ENCODE measurements at regions not wholly inside any gene's neighbourhood (a gene's known extent, or its start where the extent isn't known, plus 50 kb on each side); places are given as distances from the start of the nearest gene placed in this dataset.
A peak's percentile ranks its signal among the peaks of the same experiment; 100 is the strongest.

- no peak overlapping the region for H2AFZ ChIP-seq (ENCODE audit: low read depth, low read length)
- H3K9me3 ChIP-seq (ENCODE audit: low read length) = no peaks in the 10 kb centered on the region
- H3K4me3 ChIP-seq (ENCODE audit: low read length) = no peak overlapping the region
- H3K4me1 ChIP-seq (ENCODE audit: insufficient read depth, low read length) = no peaks in the 10 kb centered on the region
- H3K36me3 ChIP-seq (ENCODE audit: insufficient read depth, low read length) = no peaks in the 10 kb centered on the region
- no peaks in the 10 kb centered on the region for H3K27me3 ChIP-seq (ENCODE audit: insufficient read depth, low read length)
Observed at GRCh38 chr21:38725196-38726157, 80.3 kb upstream of the ETS2 start.

- Histone ChIP-seq H3K4me1 (ENCODE audit: insufficient read depth, low read length) (no peaks in the 10 kb centered on the region), H3K27me3 (ENCODE audit: insufficient read depth, low read length) (no peaks in the 10 kb centered on the region), H2AFZ (ENCODE audit: low read depth, low read length) (no peak overlapping the region), H3K4me3 (ENCODE audit: low read length) (no peak overlapping the region), H3K36me3 (ENCODE audit: insufficient read depth, low read length) (no peaks in the 10 kb centered on the region), H3K9me3 (ENCODE audit: low read length) (no peaks in the 10 kb centered on the region)
Observed at GRCh38 chr21:38726482-38726881, 79.2 kb upstream of the ETS2 start.

DNA sequence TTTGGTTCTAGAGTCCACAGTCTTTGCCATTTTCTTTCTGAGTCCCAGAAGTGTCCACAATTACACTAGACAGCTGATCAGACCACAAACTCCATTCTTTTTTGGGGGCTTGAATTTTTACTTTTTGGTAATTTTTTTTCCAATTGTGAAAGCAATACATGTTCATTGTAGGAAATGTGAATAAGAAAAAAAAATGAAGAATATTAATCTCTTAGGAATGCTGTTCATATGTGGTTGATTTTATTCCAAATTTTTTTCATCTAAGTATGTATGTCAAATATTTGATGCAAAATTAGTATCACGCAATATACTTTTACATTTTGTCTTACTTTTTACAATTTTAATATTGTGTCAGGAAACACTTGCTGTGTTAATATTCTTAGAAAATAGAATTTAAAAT is 76.4 kb upstream of the ETS2 start:
- no peaks in the 10 kb centered on the region for H3K9me3 ChIP-seq (ENCODE audit: low read length)

GRCh38 chr21:38729754-38730379 is 75.9 kb upstream of the ETS2 start:
- no peaks in the 10 kb centered on the region for H3K36me3 ChIP-seq (ENCODE audit: insufficient read depth, low read length)
- no peaks in the 10 kb centered on the region for H3K27me3 ChIP-seq (ENCODE audit: insufficient read depth, low read length)
- H2AFZ ChIP-seq (ENCODE audit: low read depth, low read length) = no peak overlapping the region
- H3K9me3 ChIP-seq (ENCODE audit: low read length) = no peaks in the 10 kb centered on the region
- no peak overlapping the region for H3K4me3 ChIP-seq (ENCODE audit: low read length)
- H3K4me1 ChIP-seq (ENCODE audit: insufficient read depth, low read length) = peaks cover 9% of the 10 kb centered on the region

More for the DNA sequence above, 76.4 kb upstream of the ETS2 start:
- Histone ChIP-seq H2AFZ (ENCODE audit: low read depth, low read length) (no peak overlapping the region), H3K4me1 (ENCODE audit: insufficient read depth, low read length) (peaks cover 3% of the 10 kb centered on the region), H3K27me3 (ENCODE audit: insufficient read depth, low read length) (no peaks in the 10 kb centered on the region), H3K36me3 (ENCODE audit: insufficient read depth, low read length) (no peaks in the 10 kb centered on the region), H3K4me3 (ENCODE audit: low read length) (no peak overlapping the region)

DNA sequence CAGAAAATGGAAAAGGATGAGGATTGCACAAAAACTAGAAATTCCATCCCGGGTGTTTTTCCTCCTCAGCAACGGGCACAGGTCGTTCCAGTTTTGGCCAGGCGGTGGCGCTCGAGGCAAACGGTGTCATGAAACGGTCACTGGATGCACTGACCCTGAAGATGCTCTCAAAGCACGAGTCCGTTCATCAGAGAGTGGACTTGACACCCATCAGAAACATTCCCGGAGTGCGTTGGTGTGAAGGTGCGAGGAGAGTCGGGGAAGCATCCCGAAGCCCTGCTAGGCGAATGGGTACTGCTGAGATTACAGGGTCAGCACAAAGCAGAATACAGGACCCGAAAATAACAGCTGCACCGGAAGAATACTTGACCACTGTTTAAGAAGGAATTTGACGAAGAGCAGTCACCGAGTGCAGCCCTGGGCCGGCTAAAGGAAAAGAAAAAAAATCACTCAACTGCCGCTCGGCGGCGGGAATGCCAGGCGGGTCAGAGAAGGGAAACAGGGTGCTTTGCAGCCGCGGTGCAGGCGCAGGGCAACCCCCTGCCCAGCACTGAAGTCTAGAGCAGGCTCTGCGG is 71.7 kb upstream of the ETS2 start:
- Histone ChIP-seq H3K4me1 (ENCODE audit: insufficient read depth, low read length) (peaks cover 10% of the 10 kb centered on the region), H2AFZ (ENCODE audit: low read depth, low read length) (no peak overlapping the region), H3K4me3 (ENCODE audit: low read length) (peak overlapping the region; percentile 9), H3K36me3 (ENCODE audit: insufficient read depth, low read length) (no peaks in the 10 kb centered on the region), H3K27me3 (ENCODE audit: insufficient read depth, low read length) (peaks cover 5% of the 10 kb centered on the region), H3K9me3 (ENCODE audit: low read length) (no peaks in the 10 kb centered on the region)

- no peaks in the 10 kb centered on the region for H3K9me3 ChIP-seq (ENCODE audit: low read length)
- H3K36me3 ChIP-seq (ENCODE audit: insufficient read depth, low read length) = no peaks in the 10 kb centered on the region
- peaks cover 5% of the 10 kb centered on the region for H3K27me3 ChIP-seq (ENCODE audit: insufficient read depth, low read length)
- peak overlapping the region; percentile 9 for H3K4me3 ChIP-seq (ENCODE audit: low read length)
- no peak overlapping the region for H2AFZ ChIP-seq (ENCODE audit: low read depth, low read length)
- peaks cover 10% of the 10 kb centered on the region for H3K4me1 ChIP-seq (ENCODE audit: insufficient read depth, low read length)
Observed at GRCh38 chr21:38734646-38735365, 70.9 kb upstream of the ETS2 start.

GRCh38 chr21:38735626-38736206 is 70.0 kb upstream of the ETS2 start:
- H3K9me3 ChIP-seq (ENCODE audit: low read length) = no peaks in the 10 kb centered on the region
- no peak overlapping the region for H2AFZ ChIP-seq (ENCODE audit: low read depth, low read length)
- peaks cover 13% of the 10 kb centered on the region for H3K4me1 ChIP-seq (ENCODE audit: insufficient read depth, low read length)
- no peaks in the 10 kb centered on the region for H3K36me3 ChIP-seq (ENCODE audit: insufficient read depth, low read length)
- peaks cover 5% of the 10 kb centered on the region for H3K27me3 ChIP-seq (ENCODE audit: insufficient read depth, low read length)
- H3K4me3 ChIP-seq (ENCODE audit: low read length) = no peak overlapping the region

DNA sequence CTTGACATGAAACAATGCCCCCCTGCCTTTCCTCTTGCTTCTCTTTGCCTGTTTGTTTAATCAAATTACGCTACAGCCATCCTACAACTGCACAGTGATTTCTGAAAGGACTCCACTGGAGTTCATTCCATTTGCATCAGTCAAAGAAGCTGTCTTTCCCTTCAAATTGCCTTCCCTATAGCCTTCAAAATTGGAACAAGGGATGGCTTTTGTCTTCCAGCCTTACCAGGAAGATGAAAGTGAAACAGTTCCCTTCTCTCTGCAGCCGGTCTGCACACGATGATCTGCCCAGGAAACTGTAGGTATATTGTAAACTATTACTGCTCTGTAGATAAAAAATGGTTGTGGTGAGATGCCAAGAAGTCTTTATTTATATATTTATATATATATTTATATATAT is 65.6 kb upstream of the ETS2 start:
- H3K36me3 ChIP-seq (ENCODE audit: insufficient read depth, low read length) = no peaks in the 10 kb centered on the region

DNA sequence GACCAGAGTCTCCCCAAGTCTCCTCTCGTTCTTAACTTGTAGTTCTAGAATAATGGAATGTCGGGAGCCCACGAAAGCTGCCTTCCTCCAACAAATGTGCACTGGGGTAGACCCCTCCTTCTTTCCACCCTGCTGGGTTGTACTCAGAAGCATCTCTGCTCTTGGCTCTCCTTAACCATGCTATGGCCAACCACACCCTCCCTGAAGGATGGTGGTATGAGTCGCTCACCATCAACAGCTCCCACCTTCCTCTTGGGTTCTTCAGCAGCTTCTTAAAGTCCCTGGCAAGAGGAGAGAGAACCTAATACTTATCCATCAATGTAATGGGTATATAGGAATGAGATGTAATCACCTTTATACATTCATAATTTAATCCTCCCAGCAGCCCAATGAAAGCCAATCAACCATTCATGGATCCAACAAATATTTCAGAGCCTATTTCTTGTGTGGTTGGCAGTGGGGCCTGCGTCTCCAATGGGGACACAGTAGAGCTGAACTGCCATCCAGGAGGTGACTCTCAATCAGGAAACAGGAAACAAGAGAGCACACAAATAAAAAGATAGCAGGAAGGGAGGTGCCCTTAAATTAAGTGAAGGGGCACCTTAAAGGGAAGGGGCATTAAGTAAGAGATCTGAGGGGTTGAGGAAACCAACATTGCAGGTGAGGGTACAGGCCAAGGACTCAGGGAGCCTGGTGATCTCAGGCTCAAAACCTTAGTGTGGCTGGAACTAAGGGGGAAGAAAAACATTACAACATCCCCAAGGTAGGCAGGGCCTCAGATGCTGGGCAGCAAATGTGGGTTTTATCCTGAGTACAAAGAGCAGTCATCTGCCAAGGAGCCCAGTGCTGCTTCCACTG is 64.4 kb upstream of the ETS2 start:
- no peaks in the 10 kb centered on the region for H3K9me3 ChIP-seq (ENCODE audit: low read length)
- H3K4me1 ChIP-seq (ENCODE audit: insufficient read depth, low read length) = peaks cover 2% of the 10 kb centered on the region

More for the DNA sequence above, 65.6 kb upstream of the ETS2 start:
- Histone ChIP-seq H3K4me1 (ENCODE audit: insufficient read depth, low read length) (peaks cover 2% of the 10 kb centered on the region), H3K27me3 (ENCODE audit: insufficient read depth, low read length) (peaks cover 5% of the 10 kb centered on the region), H3K9me3 (ENCODE audit: low read length) (no peaks in the 10 kb centered on the region), H3K4me3 (ENCODE audit: low read length) (no peak overlapping the region), H2AFZ (ENCODE audit: low read depth, low read length) (no peak overlapping the region)

DNA sequence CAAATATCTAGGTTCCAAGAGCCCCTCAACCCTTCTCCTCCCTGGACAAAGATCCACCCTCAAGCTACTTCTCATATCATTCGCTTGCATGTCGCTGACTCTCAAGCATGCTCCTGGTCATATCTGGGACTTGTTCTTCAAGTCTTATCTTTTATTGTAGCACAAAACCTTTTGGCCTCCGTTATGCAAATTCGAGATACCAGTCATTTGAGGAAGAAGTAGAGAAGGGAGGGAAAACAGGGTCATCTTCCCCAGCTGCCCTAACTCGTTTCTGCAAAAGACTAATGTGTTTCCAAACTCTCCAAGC is 63.8 kb upstream of the ETS2 start:
- Histone ChIP-seq H3K36me3 (ENCODE audit: insufficient read depth, low read length) (no peaks in the 10 kb centered on the region), H3K9me3 (ENCODE audit: low read length) (no peaks in the 10 kb centered on the region), H3K27me3 (ENCODE audit: insufficient read depth, low read length) (no peaks in the 10 kb centered on the region), H3K4me3 (ENCODE audit: low read length) (no peak overlapping the region), H3K4me1 (ENCODE audit: insufficient read depth, low read length) (peaks cover 2% of the 10 kb centered on the region), H2AFZ (ENCODE audit: low read depth, low read length) (no peak overlapping the region)

More for the DNA sequence above, 64.4 kb upstream of the ETS2 start:
- Histone ChIP-seq H3K27me3 (ENCODE audit: insufficient read depth, low read length) (no peaks in the 10 kb centered on the region), H3K4me3 (ENCODE audit: low read length) (no peak overlapping the region), H2AFZ (ENCODE audit: low read depth, low read length) (no peak overlapping the region), H3K36me3 (ENCODE audit: insufficient read depth, low read length) (no peaks in the 10 kb centered on the region)

DNA sequence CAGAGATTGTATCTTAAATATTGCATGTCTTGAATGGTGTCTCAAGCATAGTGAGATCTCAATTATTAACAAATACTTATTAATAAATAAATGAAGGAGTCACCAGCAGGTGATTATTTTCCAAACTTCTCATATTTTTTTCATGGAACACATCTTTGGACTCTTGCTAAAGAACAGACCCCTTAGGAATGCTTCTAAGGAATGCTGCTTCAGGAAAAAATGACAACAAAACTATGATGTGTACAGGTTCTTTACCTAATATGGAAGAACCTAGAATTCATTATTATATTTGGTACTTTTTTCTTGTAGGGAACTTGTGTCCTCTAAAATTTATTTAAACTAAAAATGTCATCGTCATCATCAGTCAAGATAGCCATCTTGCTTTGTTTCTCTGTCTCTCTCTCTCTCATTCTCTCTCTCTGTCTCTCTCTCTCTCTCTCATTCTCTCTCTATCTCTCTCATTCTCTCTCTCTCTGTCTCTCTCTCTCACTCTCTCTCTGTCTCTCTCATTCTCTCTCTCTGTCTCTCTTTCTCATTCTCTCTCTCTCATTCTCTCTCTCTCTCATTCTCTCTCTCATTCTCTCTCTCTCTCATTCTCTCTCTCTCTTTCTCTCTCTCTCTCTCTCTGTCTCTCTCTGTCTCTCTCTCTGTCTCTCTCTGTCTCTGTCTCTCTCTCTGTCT is 63.0 kb upstream of the ETS2 start:
- no peaks in the 10 kb centered on the region for H3K9me3 ChIP-seq (ENCODE audit: low read length)
- H2AFZ ChIP-seq (ENCODE audit: low read depth, low read length) = no peak overlapping the region
- no peaks in the 10 kb centered on the region for H3K27me3 ChIP-seq (ENCODE audit: insufficient read depth, low read length)
- peaks cover 2% of the 10 kb centered on the region for H3K4me1 ChIP-seq (ENCODE audit: insufficient read depth, low read length)
- no peak overlapping the region for H3K4me3 ChIP-seq (ENCODE audit: low read length)
- H3K36me3 ChIP-seq (ENCODE audit: insufficient read depth, low read length) = no peaks in the 10 kb centered on the region

Data from neuron (in vitro differentiated cells).